ENCODE measurements at regions not wholly inside any gene's neighbourhood (a gene's known extent, or its start where the extent isn't known, plus 50 kb on each side); places are given as distances from the start of the nearest gene placed in this dataset.

DNA sequence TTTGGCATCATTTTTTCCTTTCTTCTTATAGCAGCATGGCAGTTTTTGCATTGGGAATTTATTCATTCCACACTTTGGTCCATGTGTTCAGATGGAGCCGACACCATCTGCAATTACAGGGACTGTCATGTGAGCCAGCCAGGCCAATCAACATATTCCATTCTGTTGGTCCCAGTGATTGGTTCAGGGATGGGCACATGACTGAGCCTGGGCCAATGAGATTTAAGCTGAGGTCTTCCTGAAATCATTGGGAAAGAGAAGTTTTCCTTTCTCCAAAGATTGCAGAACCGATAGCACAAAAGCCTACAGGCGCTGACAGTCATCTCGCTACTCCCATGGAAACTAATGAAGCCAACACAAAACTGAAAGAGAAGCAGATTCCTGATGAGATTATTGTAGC lies 841.5 kb upstream of the TMEM132C start:
- intact Hi-C loops (cut with micrococcal nuclease) = no loop called here
- TF ChIP-seq, protein P1, sequence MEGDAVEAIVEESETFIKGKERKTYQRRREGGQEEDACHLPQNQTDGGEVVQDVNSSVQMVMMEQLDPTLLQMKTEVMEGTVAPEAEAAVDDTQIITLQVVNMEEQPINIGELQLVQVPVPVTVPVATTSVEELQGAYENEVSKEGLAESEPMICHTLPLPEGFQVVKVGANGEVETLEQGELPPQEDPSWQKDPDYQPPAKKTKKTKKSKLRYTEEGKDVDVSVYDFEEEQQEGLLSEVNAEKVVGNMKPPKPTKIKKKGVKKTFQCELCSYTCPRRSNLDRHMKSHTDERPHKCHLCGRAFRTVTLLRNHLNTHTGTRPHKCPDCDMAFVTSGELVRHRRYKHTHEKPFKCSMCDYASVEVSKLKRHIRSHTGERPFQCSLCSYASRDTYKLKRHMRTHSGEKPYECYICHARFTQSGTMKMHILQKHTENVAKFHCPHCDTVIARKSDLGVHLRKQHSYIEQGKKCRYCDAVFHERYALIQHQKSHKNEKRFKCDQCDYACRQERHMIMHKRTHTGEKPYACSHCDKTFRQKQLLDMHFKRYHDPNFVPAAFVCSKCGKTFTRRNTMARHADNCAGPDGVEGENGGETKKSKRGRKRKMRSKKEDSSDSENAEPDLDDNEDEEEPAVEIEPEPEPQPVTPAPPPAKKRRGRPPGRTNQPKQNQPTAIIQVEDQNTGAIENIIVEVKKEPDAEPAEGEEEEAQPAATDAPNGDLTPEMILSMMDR (IDR thresholded peaks at IDR 0.05) = no peak
- Mint-ChIP-seq H3K4me1 (no peaks in the 10 kb centered on the region), H3K9me3 (peaks cover 5% of the 10 kb centered on the region), H3K36me3 (ENCODE audit: low read depth) (no peaks in the 10 kb centered on the region), H3K27ac (no peak overlapping the region), H3K4me3 (no peak overlapping the region), H3K27me3 (no peaks in the 10 kb centered on the region)
- DNase-seq = no peak
- POLR2A ChIA-PET = no interaction called here
- ATAC-seq (ENCODE audit: low read depth) = no peak
- CTCF ChIA-PET = no interaction called here

GRCh38 chr12:127428420-127428819 lies 838.5 kb upstream of the TMEM132C start:
- Mint-ChIP-seq H3K27ac (no peak overlapping the region), H3K9me3 (peaks cover 5% of the 10 kb centered on the region)
- no peak for ATAC-seq (ENCODE audit: low read depth)

GRCh38 chr12:127429551-127430285 lies 837.3 kb upstream of the TMEM132C start:
- H3K27me3 Mint-ChIP-seq = no peaks in the 10 kb centered on the region
- no peak overlapping the region for H3K27ac Mint-ChIP-seq
- ATAC-seq (ENCODE audit: low read depth) = no peak
- intact Hi-C loops (cut with micrococcal nuclease) = no loop called here
- no peak overlapping the region for H3K4me3 Mint-ChIP-seq
- H3K36me3 Mint-ChIP-seq (ENCODE audit: low read depth) = no peaks in the 10 kb centered on the region
- POLR2A ChIA-PET = no interaction called here
- CTCF ChIA-PET = no interaction called here
- H3K9me3 Mint-ChIP-seq = peaks cover 4% of the 10 kb centered on the region
- TF ChIP-seq, protein P1 (IDR thresholded peaks at IDR 0.05) = no peak
- no peaks in the 10 kb centered on the region for H3K4me1 Mint-ChIP-seq
- no peak for DNase-seq

More at GRCh38 chr12:127428420-127428819, 838.5 kb upstream of the TMEM132C start:
- ChIA-PET POLR2A (no interaction called here), CTCF (no interaction called here)
- H3K36me3 Mint-ChIP-seq (ENCODE audit: low read depth) = no peaks in the 10 kb centered on the region
- H3K27me3 Mint-ChIP-seq = no peaks in the 10 kb centered on the region
- no peak for DNase-seq
- TF ChIP-seq, protein P1 (IDR thresholded peaks at IDR 0.05) = no peak
- intact Hi-C loops (cut with micrococcal nuclease) = no loop called here
- H3K4me1 Mint-ChIP-seq = no peaks in the 10 kb centered on the region
- no peak overlapping the region for H3K4me3 Mint-ChIP-seq

DNA sequence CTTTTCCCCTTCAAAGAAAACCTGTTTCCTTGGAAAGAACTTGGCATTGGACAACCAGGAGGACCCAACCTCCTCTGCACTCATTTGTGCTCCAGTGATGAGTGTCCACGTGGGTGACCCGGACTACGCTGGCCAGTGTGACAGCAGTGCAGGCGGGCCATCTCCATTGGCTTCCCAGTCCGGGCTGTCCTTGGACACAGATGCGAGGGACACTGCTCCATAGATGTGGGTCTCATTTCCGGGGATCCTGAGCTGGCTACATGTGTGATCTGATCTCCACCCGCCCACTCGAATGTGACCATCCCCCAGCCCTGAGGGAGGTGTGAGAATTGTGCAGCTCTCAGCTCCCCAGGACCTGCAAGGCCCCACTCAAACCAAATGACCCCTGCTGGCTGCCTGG lies 836.6 kb upstream of the TMEM132C start:
- TF ChIP-seq, protein P1 (IDR thresholded peaks at IDR 0.05) = no peak
- H3K4me1 Mint-ChIP-seq = no peaks in the 10 kb centered on the region
- no peak overlapping the region for H3K27ac Mint-ChIP-seq
- intact Hi-C loops (cut with micrococcal nuclease) = no loop called here
- no peak for DNase-seq
- no peaks in the 10 kb centered on the region for H3K27me3 Mint-ChIP-seq
- H3K36me3 Mint-ChIP-seq (ENCODE audit: low read depth) = no peaks in the 10 kb centered on the region
- no peak overlapping the region for H3K4me3 Mint-ChIP-seq
- POLR2A ChIA-PET = interaction anchor here (0.6 kb wide), 1 partner anchor 25 kb away, joined by 3 read pairs; no protein-coding TSS in a partner anchor
- no peak for ATAC-seq (ENCODE audit: low read depth)
- CTCF ChIA-PET = no interaction called here
- peaks cover 1% of the 10 kb centered on the region for H3K9me3 Mint-ChIP-seq

GRCh38 chr12:127431177-127431576 lies 835.8 kb upstream of the TMEM132C start:
- H3K36me3 Mint-ChIP-seq (ENCODE audit: low read depth) = no peaks in the 10 kb centered on the region
- ATAC-seq (ENCODE audit: low read depth) = no peak
- H3K27me3 Mint-ChIP-seq = no peaks in the 10 kb centered on the region
- ChIA-PET CTCF (no interaction called here), POLR2A (no interaction called here)
- DNase-seq = no peak
- no peak overlapping the region for H3K27ac Mint-ChIP-seq
- peaks cover 3% of the 10 kb centered on the region for H3K9me3 Mint-ChIP-seq
- intact Hi-C loops (cut with micrococcal nuclease) = no loop called here
- H3K4me1 Mint-ChIP-seq = no peaks in the 10 kb centered on the region
- H3K4me3 Mint-ChIP-seq = no peak overlapping the region
- TF ChIP-seq, protein P1 (IDR thresholded peaks at IDR 0.05) = no peak

Data from activated B cell treated with CpG ODN at 0.5 μM for 24 hours (primary cell).